Endothelial cell of umbilical vein (primary cell): ENCODE measurements at regions not wholly inside any gene's neighbourhood (a gene's known extent, or its start where the extent isn't known, plus 50 kb on each side); places are given as distances from the start of the nearest gene placed in this dataset.

Source experiments
- BruUV-seq: library from RNA; stranded (reverse); fragments of 400-500 nt; replicated peaks from 2 replicates; lab custom pipeline; 2021; lab: Mats Ljungman, UMichigan
- CTCF ChIA-PET: fragments of 300-600, 350-600 bp; sonication (Branson Sonifier 250); formaldehyde crosslinking; loops from one replicate; lab custom pipeline; 2021; ENCODE audit warnings: antibody characterized with exemption, inconsistent platforms; lab: Charles Lee
- POLR2A ChIA-PET: fragments of 300-600, 350-600 bp; sonication (Branson Sonifier 250); formaldehyde crosslinking; loops from one replicate; lab custom pipeline; 2021; ENCODE audit warnings: antibody characterized with exemption, inconsistent platforms; lab: Charles Lee
- DNase-seq: peaks from one replicate; pipeline ENCODE4 v3.0.0-alpha.2; 2011; ENCODE audit warnings: low read depth, low spot score
- FAIRE-seq: peaks from 2 replicates; lab custom pipeline; 2011; peaks lifted over from hg19 to GRCh38; lab: Jason Lieb, UNC
- H2AFZ ChIP-seq: 2 replicates; pipeline ENCODE4 v1.6.0; 2012; ENCODE audit warnings: low read depth, low read length, control low read depth, inconsistent platforms
- H3K27ac ChIP-seq: 2 replicates; pipeline ENCODE4 v1.5.1; 2011; ENCODE audit warnings: low read depth, mild to moderate bottlenecking, control low read depth, low read length, moderate library complexity; ENCODE audit not compliant: insufficient read depth
- H3K27me3 ChIP-seq, 2 experiments: 2 replicates each; pipeline versions ENCODE4 v1.6.0 to v1.6.1; 2011; ENCODE audit warnings: low read length in 2 of 2, mixed read lengths in 1 of 2; ENCODE audit not compliant: control insufficient read depth in 2 of 2, insufficient read depth in 2 of 2
- H3K36me3 ChIP-seq, 2 experiments: 2 replicates in 1 of 2; 3 replicates in 1 of 2; pipeline ENCODE4 v1.5.1; 2011; ENCODE audit warnings: low read length in 2 of 2, mild to moderate bottlenecking in 1 of 2, moderate library complexity in 1 of 2; ENCODE audit not compliant: control insufficient read depth in 2 of 2, insufficient read depth in 2 of 2; ENCODE audit errors: extremely low read depth in 1 of 2
- H3K4me1 ChIP-seq: 3 replicates; pipeline ENCODE4 v1.5.1; 2011; ENCODE audit warnings: mild to moderate bottlenecking, low read length; ENCODE audit not compliant: control insufficient read depth, insufficient read depth; ENCODE audit errors: extremely low read depth
- H3K4me2 ChIP-seq: 2 replicates; pipeline ENCODE4 v1.6.1; 2011; ENCODE audit warnings: low read length, control low read depth, mixed read lengths; ENCODE audit not compliant: insufficient read depth
- H3K4me3 ChIP-seq, 3 experiments: fragments of 200-600 bp in 1 of 3; sonication (generic), shearing (Covaris generic) in 1 of 3; replicated peaks in 1 of 3; 2 replicates each; pipeline ENCODE4 v1.5.1; 2011 to 2016; ENCODE audit warnings: control low read depth in 3 of 3, low read length in 3 of 3, mild to moderate bottlenecking in 2 of 3, inconsistent platforms in 1 of 3, low read depth in 1 of 3, moderate library complexity in 1 of 3; ENCODE audit not compliant: insufficient read depth in 1 of 3
- H3K79me2 ChIP-seq: 2 replicates; pipeline ENCODE4 v1.6.0; 2012; ENCODE audit warnings: low read length, inconsistent platforms; ENCODE audit not compliant: control insufficient read depth, insufficient read depth
- H3K9ac ChIP-seq: replicated peaks from 2 replicates; pipeline ENCODE3; 2011; ENCODE audit warnings: low read length, control low read depth; ENCODE audit not compliant: insufficient read depth; ENCODE audit errors: extremely low read depth
- H3K9me1 ChIP-seq: replicated peaks from 3 replicates; pipeline ENCODE4 v1.6.0; 2011; ENCODE audit warnings: mild to moderate bottlenecking, low read length; ENCODE audit not compliant: control insufficient read depth, insufficient read depth; ENCODE audit errors: extremely low read depth
- H3K9me3 ChIP-seq: replicated peaks from 2 replicates; pipeline ENCODE4 v1.5.1; 2012; ENCODE audit warnings: low read length, inconsistent platforms; ENCODE audit not compliant: control insufficient read depth, insufficient read depth
- H4K20me1 ChIP-seq: replicated peaks from 2 replicates; pipeline ENCODE3; 2011; ENCODE audit warnings: mild to moderate bottlenecking, low read length; ENCODE audit not compliant: control insufficient read depth, insufficient read depth; ENCODE audit errors: extremely low read depth
- CTCF ChIP-seq, 2 donors: IDR thresholded peaks; 1 replicate in 1 of 2; 2 replicates in 1 of 2; pipeline ENCODE4 v1.5.1; 2011; ENCODE audit warnings: low read length in 2 of 2, mild to moderate bottlenecking in 2 of 2, moderate library complexity in 2 of 2, control low read depth in 1 of 2, inconsistent platforms in 1 of 2, low read depth in 1 of 2; ENCODE audit not compliant: insufficient read depth in 1 of 2; ENCODE audit errors: extremely low read depth in 1 of 2
- EZH2 ChIP-seq: IDR thresholded peaks from 2 replicates; pipeline ENCODE4 v1.6.1; 2012; ENCODE audit warnings: borderline replicate concordance, low read depth, mild to moderate bottlenecking, moderate library complexity, low read length, inconsistent platforms; ENCODE audit not compliant: severe bottlenecking
- FOS ChIP-seq: IDR thresholded peaks from 2 replicates; pipeline ENCODE4 v1.6.1; 2011; ENCODE audit warnings: mild to moderate bottlenecking, low read length, moderate library complexity, borderline replicate concordance; ENCODE audit not compliant: insufficient read depth
- GATA2 ChIP-seq: IDR thresholded peaks from 2 replicates; pipeline ENCODE4 v1.7.0; 2011; ENCODE audit warnings: low read depth, mild to moderate bottlenecking, moderate library complexity, mixed read lengths, low read length; ENCODE audit not compliant: insufficient read length, insufficient read depth
- JUN ChIP-seq: IDR thresholded peaks from 2 replicates; pipeline ENCODE4 v1.6.1; 2011; ENCODE audit warnings: borderline replicate concordance, low read depth; ENCODE audit not compliant: insufficient read length, insufficient read depth
- MAX ChIP-seq: IDR thresholded peaks from 2 replicates; pipeline ENCODE4 v1.6.1; 2011; ENCODE audit not compliant: insufficient read depth, insufficient read length
- MYC ChIP-seq: IDR thresholded peaks from one replicate; pipeline ENCODE4 v1.6.1; 2011; ENCODE audit warnings: mild to moderate bottlenecking, low read depth, low read length
- POLR2A ChIP-seq: IDR thresholded peaks from 2 replicates; pipeline ENCODE4 v1.6.1; 2012; ENCODE audit warnings: low read depth, mild to moderate bottlenecking, control low read depth, low read length
- POLR2AphosphoS5 ChIP-seq: IDR thresholded peaks from 2 replicates; pipeline ENCODE4 v1.6.1; 2012; ENCODE audit warnings: low read depth, mild to moderate bottlenecking, control low read depth, low read length, moderate library complexity; ENCODE audit not compliant: insufficient read depth
- dilution Hi-C: fragments of 300-500 bp; cut with MboI; formaldehyde crosslinking; loops from one replicate; pipeline ENCODE4 v1.15.0; 2019; ENCODE audit warnings: low sequenced_read_pairs; ENCODE audit not compliant: extremely low pct_ligation_motif_present
- intact Hi-C: fragments of 100-400 bp; cut with micrococcal nuclease; formaldehyde crosslinking; loops from one replicate; pipeline ENCODE4 v1.10.0; 2022

GRCh38 chr1:198948895-198949659, 310.2 kb downstream of the PTPRC start:
- FAIRE-seq = no peak
- CTCF ChIA-PET = no interaction called here
- H3K4me3 ChIP-seq = no peak overlapping the region

More at GRCh38 chr1:198948895-198949659, 310.2 kb downstream of the PTPRC start:
- intact Hi-C loops = no loop called here
- no peaks in the 10 kb centered on the region for H3K9me1 ChIP-seq
- H2AFZ ChIP-seq = no peak overlapping the region
- BruUV-seq = no TSS peak
- H3K27me3 ChIP-seq = no peaks in the 10 kb centered on the region
- POLR2A ChIA-PET = no interaction called here
- dilution Hi-C loops = no loop called here
- no peaks in the 10 kb centered on the region for H3K36me3 ChIP-seq
- H3K9ac ChIP-seq = no peak overlapping the region
- no peak overlapping the region for H3K27ac ChIP-seq
- no peaks in the 10 kb centered on the region for H3K79me2 ChIP-seq
- H4K20me1 ChIP-seq = no peaks in the 10 kb centered on the region
- no peak for DNase-seq
- H3K9me3 ChIP-seq = no peaks in the 10 kb centered on the region
- no peaks in the 10 kb centered on the region for H3K4me1 ChIP-seq
- no peak overlapping the region for H3K4me2 ChIP-seq
- TF ChIP-seq CTCF (IDR thresholded peaks at IDR 0.05; ENCODE audit: extremely low read depth in 1 of 2, insufficient read depth in 1 of 2, low read depth in 1 of 2, low read length in 2 of 2) = no peak
- TF ChIP-seq MYC = no peak
- TF ChIP-seq GATA2 = no peak
- TF ChIP-seq JUN = no peak
- TF ChIP-seq FOS = no peak
- TF ChIP-seq EZH2 = no peak
- TF ChIP-seq POLR2AphosphoS5 = no peak
- TF ChIP-seq MAX = no peak
- no peak for TF ChIP-seq POLR2A
